ENCODE measurements at regions not wholly inside any gene's neighbourhood (a gene's known extent, or its start where the extent isn't known, plus 50 kb on each side); places are given as distances from the start of the nearest gene placed in this dataset.

DNA sequence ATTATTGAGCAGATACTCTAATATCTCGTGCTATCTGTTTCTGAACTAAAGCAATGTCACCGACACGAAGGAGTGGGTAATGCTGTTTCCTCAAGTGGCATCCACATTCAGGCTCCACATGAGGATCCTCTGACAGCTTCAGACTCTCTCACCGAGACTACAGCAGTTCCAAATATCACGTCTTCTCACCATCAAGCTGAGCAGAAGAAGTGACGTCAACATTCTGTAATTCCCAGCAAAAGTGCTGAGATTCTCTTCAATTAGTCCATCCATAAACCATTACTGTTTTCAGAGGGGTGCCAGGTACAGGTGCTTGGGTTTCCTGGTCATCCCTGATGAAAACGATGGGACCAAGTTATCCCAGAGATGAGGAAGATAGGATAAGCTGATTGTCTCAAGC, 110.0 kb upstream of the DACH1 start:
- TF ChIP-seq, protein P1, sequence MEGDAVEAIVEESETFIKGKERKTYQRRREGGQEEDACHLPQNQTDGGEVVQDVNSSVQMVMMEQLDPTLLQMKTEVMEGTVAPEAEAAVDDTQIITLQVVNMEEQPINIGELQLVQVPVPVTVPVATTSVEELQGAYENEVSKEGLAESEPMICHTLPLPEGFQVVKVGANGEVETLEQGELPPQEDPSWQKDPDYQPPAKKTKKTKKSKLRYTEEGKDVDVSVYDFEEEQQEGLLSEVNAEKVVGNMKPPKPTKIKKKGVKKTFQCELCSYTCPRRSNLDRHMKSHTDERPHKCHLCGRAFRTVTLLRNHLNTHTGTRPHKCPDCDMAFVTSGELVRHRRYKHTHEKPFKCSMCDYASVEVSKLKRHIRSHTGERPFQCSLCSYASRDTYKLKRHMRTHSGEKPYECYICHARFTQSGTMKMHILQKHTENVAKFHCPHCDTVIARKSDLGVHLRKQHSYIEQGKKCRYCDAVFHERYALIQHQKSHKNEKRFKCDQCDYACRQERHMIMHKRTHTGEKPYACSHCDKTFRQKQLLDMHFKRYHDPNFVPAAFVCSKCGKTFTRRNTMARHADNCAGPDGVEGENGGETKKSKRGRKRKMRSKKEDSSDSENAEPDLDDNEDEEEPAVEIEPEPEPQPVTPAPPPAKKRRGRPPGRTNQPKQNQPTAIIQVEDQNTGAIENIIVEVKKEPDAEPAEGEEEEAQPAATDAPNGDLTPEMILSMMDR (IDR thresholded peaks at IDR 0.05; ENCODE audit: low read depth, low read length) = no peak
- TF ChIP-seq MYC (IDR thresholded peaks at IDR 0.05; ENCODE audit: low read depth, low read length) (no peak), POLR2A (IDR thresholded peaks at IDR 0.05; ENCODE audit: extremely low read depth, insufficient read length) (no peak)
